ENCODE measurements at regions not wholly inside any gene's neighbourhood (a gene's known extent, or its start where the extent isn't known, plus 50 kb on each side); places are given as distances from the start of the nearest gene placed in this dataset.

- TF ChIP-seq CTCF (IDR thresholded peaks at IDR 0.05 in 8 of 11, conservative IDR thresholded peaks at IDR 0.05 in 3 of 11) (no peak), POLR2AphosphoS5 (IDR thresholded peaks at IDR 0.05) (no peak), POLR2A (IDR thresholded peaks at IDR 0.05) (no peak)
These were observed 170.1 kb upstream of the S1PR3 start for GRCh38 chr9:88821033-88821745.

Measured in spleen (tissue), 7 donors.